Spleen (tissue), 11 donors: ENCODE measurements at regions not wholly inside any gene's neighbourhood (a gene's known extent, or its start where the extent isn't known, plus 50 kb on each side); places are given as distances from the start of the nearest gene placed in this dataset.

Source experiments
- DNase-seq: peaks from one replicate; pipeline ENCODE4 v3.0.0-alpha.2; 2020
- H3K27ac ChIP-seq, 8 donors: fragments of 200-600 bp; sonication (generic) in 7 of 8; 1 replicate in 4 of 8; 2 replicates in 4 of 8; pipeline versions ENCODE4 v1.5.0 to v1.8.0; 2016 to 2021; ENCODE audit warnings: inconsistent platforms in 4 of 8, mild to moderate bottlenecking in 4 of 8, moderate library complexity in 1 of 8
- H3K27me3 ChIP-seq, 7 donors: fragments of 200-600 bp; sonication (generic) in 6 of 7; replicated peaks in 1 of 7; 1 replicate in 4 of 7; 2 replicates in 3 of 7; pipeline versions ENCODE4 v1.5.0 to v1.8.0; 2016 to 2021; ENCODE audit warnings: inconsistent platforms in 3 of 7, mild to moderate bottlenecking in 1 of 7
- H3K36me3 ChIP-seq, 6 donors: fragments of 200-600 bp; sonication (generic) in 5 of 6; 1 replicate in 4 of 6; 2 replicates in 2 of 6; pipeline versions ENCODE4 v1.5.0 to v1.8.0; 2016 to 2021; ENCODE audit warnings: inconsistent platforms in 2 of 6
- H3K4me1 ChIP-seq, 6 donors: fragments of 200-600 bp; sonication (generic) in 5 of 6; 1 replicate in 3 of 6; 2 replicates in 3 of 6; pipeline versions ENCODE4 v1.5.0 to v1.8.0; 2016 to 2021; ENCODE audit warnings: inconsistent platforms in 3 of 6
- H3K4me3 ChIP-seq, 8 donors: fragments of 200-600 bp; sonication (generic) in 7 of 8; 1 replicate in 4 of 8; 2 replicates in 4 of 8; pipeline versions ENCODE4 v1.5.0 to v1.8.0; 2016 to 2021; ENCODE audit warnings: inconsistent platforms in 4 of 8, mild to moderate bottlenecking in 4 of 8, moderate library complexity in 2 of 8
- H3K9me3 ChIP-seq, 8 donors: fragments of 200-600 bp; sonication (generic) in 7 of 8; 1 replicate in 4 of 8; 2 replicates in 4 of 8; pipeline versions ENCODE4 v1.5.0 to v1.8.0; 2016 to 2021; ENCODE audit warnings: inconsistent platforms in 4 of 8
- CTCF ChIP-seq, 11 experiments: fragments of 200-600 bp in 7 of 11; fragments of 450-650 bp in 4 of 11; sonication (generic) in 4 of 11; IDR thresholded peaks in 8 of 11; conservative IDR thresholded peaks in 3 of 11; 1 replicate in 7 of 11; 2 replicates in 4 of 11; pipeline versions ENCODE4 v1.4.0 to v1.8.0; 2016 to 2021; ENCODE audit warnings: antibody characterized with exemption in 11 of 11, inconsistent platforms in 4 of 11, mild to moderate bottlenecking in 1 of 11
- POLR2A ChIP-seq, 3 donors: fragments of 450-650 bp; IDR thresholded peaks; one replicate each; pipeline ENCODE4 v1.5.1; 2017; ENCODE audit warnings: antibody characterized with exemption in 3 of 3, mild to moderate bottlenecking in 1 of 3
- POLR2AphosphoS5 ChIP-seq, 3 donors: sonication (generic); formaldehyde crosslinking; IDR thresholded peaks; one replicate each; pipeline ENCODE4 v1.5.1; 2017; ENCODE audit warnings: antibody characterized with exemption in 3 of 3
- WGBS, 5 donors: extraction: QIAGEN DNeasy Blood & Tissue Kit in 3 of 5; methylation state at CpG; one replicate each; pipeline versions ENCODE4 v1.1.5 to v1.1.7; 2013 to 2018; 5-methylcytosine and 5-hydroxymethylcytosine counted together
- intact Hi-C: fragments of 100-400 bp; cut with DNase I; formaldehyde crosslinking; loops from one replicate; pipeline ENCODE4 v1.15.0; 2023; ENCODE audit warnings: low total_unique reads
- donor health status: healthy with polysubstance abuse.
- donor health status: DM: no; HTN: no; CAD: no; lungs with moderate emphysema.
- donor health status: DM: no; HTN: no; CAD: no.
- donor health status: Bipolar disorder and iron deficiency.
- donor health status: healthy.
- donor health status: DM: no; HTN: no; CAD: no.
- donor health status: DM: yes; HTN: yes; CAD: no.

GRCh38 chr11:126137136-126137535, 74.3 kb downstream of the RPUSD4 start:
- no peaks in the 10 kb centered on the region for H3K9me3 ChIP-seq
- TF ChIP-seq POLR2AphosphoS5 (IDR thresholded peaks at IDR 0.05) (no peak), POLR2A (IDR thresholded peaks at IDR 0.05) (no peak), CTCF (IDR thresholded peaks at IDR 0.05 in 8 of 11, conservative IDR thresholded peaks at IDR 0.05 in 3 of 11) (no peak)
- WGBS, 5 donors, result 73 to 83% (median 75%) methylated on average over 3 of the region's 3 CpGs
- intact Hi-C loops, result no loop called here
- peaks cover 0 to 28% (median 0%) of the 10 kb centered on the region in 7 donors for H3K27me3 ChIP-seq
- DNase-seq, result no peak
- no peak overlapping the region for H3K4me3 ChIP-seq
- no peak overlapping the region for H3K27ac ChIP-seq
- H3K4me1 ChIP-seq, result peaks cover 0 to 36% (median 15%) of the 10 kb centered on the region in 6 donors
- H3K36me3 ChIP-seq, result no peaks in the 10 kb centered on the region

- peaks cover 0 to 28% (median 0%) of the 10 kb centered on the region in 7 donors for H3K27me3 ChIP-seq
- intact Hi-C loops, result no loop called here
- peak; percentile 20 for DNase-seq
- peaks cover 0 to 36% (median 15%) of the 10 kb centered on the region in 6 donors for H3K4me1 ChIP-seq
- no peaks in the 10 kb centered on the region for H3K9me3 ChIP-seq
- no peaks in the 10 kb centered on the region for H3K36me3 ChIP-seq
- no peak for TF ChIP-seq CTCF (IDR thresholded peaks at IDR 0.05 in 8 of 11, conservative IDR thresholded peaks at IDR 0.05 in 3 of 11)
- no peak for TF ChIP-seq POLR2A (IDR thresholded peaks at IDR 0.05)
- no peak for TF ChIP-seq POLR2AphosphoS5 (IDR thresholded peaks at IDR 0.05)
- WGBS, 5 donors, result 88 to 96% (median 93%) methylated on average over 10 of the region's 10 CpGs
- H3K27ac ChIP-seq, result no peak overlapping the region
- H3K4me3 ChIP-seq, result no peak overlapping the region
These were observed 73.8 kb upstream of the CDON start for GRCh38 chr11:126136507-126136906.

GRCh38 chr11:126135235-126136176, 72.8 kb upstream of the CDON start:
- no peak overlapping the region for H3K27ac ChIP-seq
- intact Hi-C loops, result no loop called here
- 65 to 81% (median 70%) methylated on average over 20 of the region's 20 CpGs for WGBS, 5 donors
- H3K9me3 ChIP-seq, result no peaks in the 10 kb centered on the region
- H3K4me3 ChIP-seq, result no peak overlapping the region
- TF ChIP-seq POLR2A (IDR thresholded peaks at IDR 0.05), result no peak
- TF ChIP-seq CTCF (IDR thresholded peaks at IDR 0.05 in 8 of 11, conservative IDR thresholded peaks at IDR 0.05 in 3 of 11), result no peak
- no peaks in the 10 kb centered on the region for H3K36me3 ChIP-seq
- H3K4me1 ChIP-seq, result peaks cover 0 to 34% (median 12%) of the 10 kb centered on the region in 6 donors
- DNase-seq, result peak; percentile 38
- H3K27me3 ChIP-seq, result peaks cover 0 to 19% (median 0%) of the 10 kb centered on the region in 7 donors

- H3K4me1 ChIP-seq, result peaks cover 0 to 29% (median 9%) of the 10 kb centered on the region in 6 donors
- intact Hi-C loops, result no loop called here
These were observed 71.9 kb upstream of the CDON start for GRCh38 chr11:126134461-126135155.

More at GRCh38 chr11:126134461-126135155, 71.9 kb upstream of the CDON start:
- DNase-seq, result no peak
- H3K9me3 ChIP-seq, result no peaks in the 10 kb centered on the region
- TF ChIP-seq POLR2AphosphoS5 (IDR thresholded peaks at IDR 0.05) (no peak), CTCF (IDR thresholded peaks at IDR 0.05 in 8 of 11, conservative IDR thresholded peaks at IDR 0.05 in 3 of 11) (no peak), POLR2A (IDR thresholded peaks at IDR 0.05) (no peak)
- no peaks in the 10 kb centered on the region for H3K36me3 ChIP-seq
- 74 to 84% (median 82%) methylated on average over 8 of the region's 8 CpGs for WGBS, 5 donors
- H3K4me3 ChIP-seq, result no peak overlapping the region
- H3K27me3 ChIP-seq, result peaks cover 0 to 11% (median 0%) of the 10 kb centered on the region in 7 donors
- H3K27ac ChIP-seq, result no peak overlapping the region
